HCT116 (cell line): ENCODE measurements at regions not wholly inside any gene's neighbourhood (a gene's known extent, or its start where the extent isn't known, plus 50 kb on each side); places are given as distances from the start of the nearest gene placed in this dataset.

Source experiments
- CTCF ChIP-seq, 3 experiments: fragments of 200-600 bp in 1 of 3; sonication (generic) in 1 of 3; IDR thresholded peaks in 2 of 3; conservative IDR thresholded peaks in 1 of 3; 2 replicates each; pipeline ENCODE4 v1.5.1; 2012 to 2017; ENCODE audit warnings: low read depth in 2 of 3, low read length in 2 of 3, antibody characterized with exemption in 1 of 3, borderline replicate concordance in 1 of 3, control low read depth in 1 of 3, mild to moderate bottlenecking in 1 of 3, mixed read lengths in 1 of 3, mixed run types in 1 of 3, moderate library complexity in 1 of 3; ENCODE audit not compliant: insufficient read depth in 1 of 3
- EZH2 ChIP-seq: fragments of 200-600 bp; sonication (generic); IDR thresholded peaks from 2 replicates; pipeline ENCODE4 v1.6.1; 2017; ENCODE audit warnings: antibody characterized with exemption, mixed run types
- EZH2phosphoT487 ChIP-seq: fragments of 200-600 bp; IDR thresholded peaks from 2 replicates; pipeline ENCODE4 v1.6.1; 2018; ENCODE audit warnings: antibody characterized with exemption, borderline replicate concordance
- JUND ChIP-seq: IDR thresholded peaks from 2 replicates; pipeline ENCODE4 v1.6.1; 2012
- POLR2A ChIP-seq: IDR thresholded peaks from 2 replicates; pipeline ENCODE4 v1.7.0; 2011; ENCODE audit warnings: borderline replicate concordance; ENCODE audit not compliant: insufficient read depth, insufficient read length; ENCODE audit errors: extremely low read depth
- POLR2AphosphoS5 ChIP-seq: IDR thresholded peaks from 2 replicates; pipeline ENCODE4 v1.6.1; 2011; ENCODE audit warnings: mild to moderate bottlenecking, low read depth, low read length, moderate library complexity
- REST ChIP-seq: IDR thresholded peaks from 2 replicates; pipeline ENCODE4 v1.6.1; 2012; ENCODE audit warnings: low read depth
- TCF7L2 ChIP-seq: IDR thresholded peaks from 2 replicates; pipeline ENCODE4 v1.7.0; 2011; ENCODE audit warnings: borderline replicate concordance, inconsistent platforms; ENCODE audit not compliant: insufficient read depth, insufficient read length; ENCODE audit errors: extremely low read depth
- YY1 ChIP-seq: IDR thresholded peaks from 2 replicates; pipeline ENCODE4 v1.6.1; 2011; ENCODE audit warnings: low read length, low read depth, moderate library complexity, mild to moderate bottlenecking; ENCODE audit not compliant: insufficient replicate concordance; ENCODE audit errors: extremely low read depth
- ZBTB33 ChIP-seq: IDR thresholded peaks from 2 replicates; pipeline ENCODE4 v1.6.1; 2011; ENCODE audit warnings: mild to moderate bottlenecking, low read length, moderate library complexity; ENCODE audit not compliant: insufficient replicate concordance; ENCODE audit errors: extremely low read depth

GRCh38 chr4:18278244-18278643, 256.7 kb upstream of the LCORL start:
- TF ChIP-seq CTCF (IDR thresholded peaks at IDR 0.05 in 2 of 3, conservative IDR thresholded peaks at IDR 0.05 in 1 of 3; ENCODE audit: borderline replicate concordance in 1 of 3, insufficient read depth in 1 of 3, low read depth in 2 of 3, low read length in 2 of 3), result no peak
- no peak for TF ChIP-seq POLR2A
- TF ChIP-seq TCF7L2, result no peak
- no peak for TF ChIP-seq POLR2AphosphoS5
- no peak for TF ChIP-seq JUND
- TF ChIP-seq YY1, result no peak
- no peak for TF ChIP-seq EZH2
- no peak for TF ChIP-seq EZH2phosphoT487
- TF ChIP-seq ZBTB33, result no peak
- TF ChIP-seq REST, result no peak
